ENCODE measurements at regions not wholly inside any gene's neighbourhood (a gene's known extent, or its start where the extent isn't known, plus 50 kb on each side); places are given as distances from the start of the nearest gene placed in this dataset.
"Not testable (repeated sequence)": the region's sequence is repeated elsewhere in the genome, so short reads cannot be mapped to it uniquely, and the experiment has no call there.

GRCh38 chr10:38449618-38450017, 355.5 kb downstream of the ZNF37A start:
- H3K79me2 ChIP-seq (ENCODE audit: control insufficient read depth, insufficient read depth, low read length); H3K27ac ChIP-seq (ENCODE audit: control insufficient read depth, insufficient read depth); ATAC-seq; BruUV-seq (replicated peaks); H3K4me3 ChIP-seq; POLR2A ChIA-PET; FAIRE-seq; CTCF ChIA-PET; H3K9me3 ChIP-seq (replicated peaks; ENCODE audit: control insufficient read depth, insufficient read depth, low read length); H3K4me1 ChIP-seq (ENCODE audit: control insufficient read depth, insufficient read depth, low read length); H4K20me1 ChIP-seq (ENCODE audit: control insufficient read depth, insufficient read depth); in situ Hi-C loops (cut with MboI); H3K9ac ChIP-seq (ENCODE audit: control insufficient read depth, insufficient read depth, low read length); H3K36me3 ChIP-seq (ENCODE audit: control insufficient read depth in 2 of 2, insufficient read depth in 2 of 2, low read length in 1 of 2); H3K27me3 ChIP-seq (replicated peaks in 1 of 2; ENCODE audit: control insufficient read depth in 2 of 2, insufficient read depth in 2 of 2, low read length in 1 of 2); H2AFZ ChIP-seq (ENCODE audit: control insufficient read depth, low read depth, low read length); SMC1A ChIA-PET (ENCODE audit: uncharacterized antibody, unreplicated experiment); DNase-seq (ENCODE audit: low read depth, low spot score); H3K4me2 ChIP-seq (ENCODE audit: control insufficient read depth, insufficient read depth); intact Hi-C loops (cut with micrococcal nuclease; ENCODE audit: unreplicated experiment); RAD21 ChIA-PET (ENCODE audit: unreplicated experiment): not testable (repeated sequence)
- 92% methylated on average over 14 of the region's 21 CpGs for WGBS (ENCODE audit: insufficient coverage, insufficient replicate concordance, low lambda C conversion rate, missing lambda C conversion rate)

GRCh38 chr10:38450372-38451057, 356.4 kb downstream of the ZNF37A start:
- CTCF ChIA-PET; DNase-seq (ENCODE audit: low read depth, low spot score); H3K27ac ChIP-seq (ENCODE audit: control insufficient read depth, insufficient read depth); H3K36me3 ChIP-seq (ENCODE audit: control insufficient read depth in 2 of 2, insufficient read depth in 2 of 2, low read length in 1 of 2); H3K9me3 ChIP-seq (replicated peaks; ENCODE audit: control insufficient read depth, insufficient read depth, low read length); FAIRE-seq; in situ Hi-C loops (cut with MboI); H3K4me3 ChIP-seq; RAD21 ChIA-PET (ENCODE audit: unreplicated experiment); BruUV-seq (replicated peaks); H3K27me3 ChIP-seq (replicated peaks in 1 of 2; ENCODE audit: control insufficient read depth in 2 of 2, insufficient read depth in 2 of 2, low read length in 1 of 2); H3K4me1 ChIP-seq (ENCODE audit: control insufficient read depth, insufficient read depth, low read length); H3K4me2 ChIP-seq (ENCODE audit: control insufficient read depth, insufficient read depth); intact Hi-C loops (cut with micrococcal nuclease; ENCODE audit: unreplicated experiment); ATAC-seq; H4K20me1 ChIP-seq (ENCODE audit: control insufficient read depth, insufficient read depth); POLR2A ChIA-PET; H3K79me2 ChIP-seq (ENCODE audit: control insufficient read depth, insufficient read depth, low read length); H3K9ac ChIP-seq (ENCODE audit: control insufficient read depth, insufficient read depth, low read length); H2AFZ ChIP-seq (ENCODE audit: control insufficient read depth, low read depth, low read length); SMC1A ChIA-PET (ENCODE audit: uncharacterized antibody, unreplicated experiment): not testable (repeated sequence)
- WGBS (ENCODE audit: insufficient coverage, insufficient replicate concordance, low lambda C conversion rate, missing lambda C conversion rate), result 97% methylated on average over 26 of the region's 32 CpGs

DNA sequence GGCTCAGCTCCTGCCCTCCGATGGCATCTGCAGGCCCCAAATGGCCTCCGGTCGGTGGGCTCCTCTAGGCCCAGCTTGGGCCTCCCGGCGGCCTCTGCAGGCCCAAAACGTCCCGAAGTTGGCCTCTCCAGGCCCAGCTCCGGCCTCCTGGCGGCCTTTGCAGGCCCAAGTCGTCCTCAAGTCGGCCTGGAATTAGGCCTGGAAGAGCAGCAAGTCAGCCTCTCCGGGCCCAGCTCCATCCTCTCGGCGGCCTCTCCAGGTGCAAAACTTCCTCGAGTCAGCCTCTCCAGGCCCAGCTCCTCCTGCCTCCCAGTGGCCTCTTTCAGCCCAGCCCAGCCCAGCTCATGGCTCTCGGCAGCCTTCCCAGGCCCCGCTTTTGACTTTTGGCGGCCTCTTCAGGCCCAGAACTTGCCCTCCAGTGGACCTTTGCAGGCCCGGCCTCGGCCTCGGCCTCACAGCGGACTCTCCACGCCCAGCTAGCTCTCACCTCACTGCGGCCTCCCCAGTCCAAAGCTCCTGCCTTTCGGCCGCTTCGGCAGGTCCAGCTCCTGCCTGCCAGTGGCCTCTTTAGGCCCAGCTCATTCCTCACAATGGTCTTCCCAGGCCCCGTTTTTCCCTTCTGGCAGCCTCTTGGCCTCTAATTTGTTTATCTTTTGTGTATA, 357.3 kb downstream of the ZNF37A start:
- H3K4me1 ChIP-seq (ENCODE audit: control insufficient read depth, insufficient read depth, low read length); BruUV-seq (replicated peaks); RAD21 ChIA-PET (ENCODE audit: unreplicated experiment); H3K4me3 ChIP-seq; H3K27me3 ChIP-seq (replicated peaks in 1 of 2; ENCODE audit: control insufficient read depth in 2 of 2, insufficient read depth in 2 of 2, low read length in 1 of 2); H3K9ac ChIP-seq (ENCODE audit: control insufficient read depth, insufficient read depth, low read length); FAIRE-seq; H3K4me2 ChIP-seq (ENCODE audit: control insufficient read depth, insufficient read depth); CTCF ChIA-PET; H3K79me2 ChIP-seq (ENCODE audit: control insufficient read depth, insufficient read depth, low read length); H3K27ac ChIP-seq (ENCODE audit: control insufficient read depth, insufficient read depth); POLR2A ChIA-PET; intact Hi-C loops (cut with micrococcal nuclease; ENCODE audit: unreplicated experiment); in situ Hi-C loops (cut with MboI); H4K20me1 ChIP-seq (ENCODE audit: control insufficient read depth, insufficient read depth); ATAC-seq; DNase-seq (ENCODE audit: low read depth, low spot score); H2AFZ ChIP-seq (ENCODE audit: control insufficient read depth, low read depth, low read length); SMC1A ChIA-PET (ENCODE audit: uncharacterized antibody, unreplicated experiment); H3K36me3 ChIP-seq (ENCODE audit: control insufficient read depth in 2 of 2, insufficient read depth in 2 of 2, low read length in 1 of 2); H3K9me3 ChIP-seq (replicated peaks; ENCODE audit: control insufficient read depth, insufficient read depth, low read length): not testable (repeated sequence)
- WGBS (ENCODE audit: insufficient coverage, insufficient replicate concordance, low lambda C conversion rate, missing lambda C conversion rate), result 93% methylated on average over 16 of the region's 28 CpGs
